Transverse colon (tissue), 4 donors: ENCODE measurements at regions not wholly inside any gene's neighbourhood (a gene's known extent, or its start where the extent isn't known, plus 50 kb on each side); places are given as distances from the start of the nearest gene placed in this dataset.

ENCODE experiments used
- DNase-seq: peaks from one replicate; pipeline ENCODE4 v3.0.0-alpha.2; 2019
- H3K27ac ChIP-seq, 4 donors: fragments of 200-600 bp; sonication (generic); 2 replicates each; pipeline ENCODE4 v1.5.1; 2016 to 2018; ENCODE audit warnings: inconsistent platforms in 4 of 4
- H3K27me3 ChIP-seq: fragments of 200-600 bp; sonication (generic); 2 replicates; pipeline ENCODE4 v1.5.1; 2017; ENCODE audit warnings: inconsistent platforms
- H3K36me3 ChIP-seq, 4 donors: fragments of 200-600 bp; sonication (generic); 2 replicates each; pipeline ENCODE4 v1.5.1; 2017 to 2019; ENCODE audit warnings: inconsistent platforms in 4 of 4
- H3K4me1 ChIP-seq, 4 donors: fragments of 200-600 bp; sonication (generic); 2 replicates each; pipeline ENCODE4 v1.5.1; 2017 to 2020; ENCODE audit warnings: inconsistent platforms in 4 of 4
- H3K4me3 ChIP-seq, 4 donors: fragments of 200-600 bp; sonication (generic); 1 replicate in 1 of 4; 2 replicates in 3 of 4; pipeline versions ENCODE4 v1.5.1 to v1.6.1; 2017 to 2019; ENCODE audit warnings: inconsistent platforms in 4 of 4
- H3K9me3 ChIP-seq, 2 donors: fragments of 200-600 bp; sonication (generic); 2 replicates each; pipeline ENCODE4 v1.5.1; 2017 to 2019; ENCODE audit warnings: inconsistent platforms in 2 of 2
- CTCF ChIP-seq, 5 experiments: fragments of 200-600 bp in 3 of 5; fragments of 450-650 bp in 2 of 5; sonication (generic) in 3 of 5; IDR thresholded peaks; 1 replicate in 2 of 5; 2 replicates in 3 of 5; pipeline ENCODE4 v1.5.1; 2016 to 2017; ENCODE audit warnings: antibody characterized with exemption in 5 of 5, inconsistent platforms in 3 of 5, mild to moderate bottlenecking in 2 of 5, moderate library complexity in 1 of 5
- EP300 ChIP-seq: sonication (generic); formaldehyde crosslinking; IDR thresholded peaks from one replicate; pipeline ENCODE4 v1.6.1; 2017; ENCODE audit warnings: antibody characterized with exemption, low read depth
- POLR2A ChIP-seq: fragments of 450-650 bp; IDR thresholded peaks from one replicate; pipeline ENCODE4 v1.6.1; 2016; ENCODE audit warnings: antibody characterized with exemption, mild to moderate bottlenecking, moderate library complexity
- POLR2AphosphoS5 ChIP-seq, 3 donors: sonication (generic); formaldehyde crosslinking; IDR thresholded peaks; one replicate each; pipeline ENCODE4 v1.6.1; 2016; ENCODE audit warnings: antibody characterized with exemption in 3 of 3
- WGBS, 2 donors: methylation state at CpG; one replicate each; pipeline ENCODE4 v1.1.5; 2018; ENCODE audit warnings: low coverage in 1 of 2; 5-methylcytosine and 5-hydroxymethylcytosine counted together
- in situ Hi-C, 4 donors: fragments of 200-750 bp; cut with MboI; loops; one replicate each; pipeline versions ENCODE4 v1.15.0 to v1.15.1; 2017; ENCODE audit warnings: low sequenced_read_pairs in 3 of 4, low pct_ligation_motif_present in 1 of 4, low pct_unique_long_range_greater_than_20kb in 1 of 4
- intact Hi-C: fragments of 100-400 bp; cut with DNase I; formaldehyde crosslinking; loops from one replicate; pipeline ENCODE4 v1.15.1; 2023; ENCODE audit warnings: low total_unique reads

DNA sequence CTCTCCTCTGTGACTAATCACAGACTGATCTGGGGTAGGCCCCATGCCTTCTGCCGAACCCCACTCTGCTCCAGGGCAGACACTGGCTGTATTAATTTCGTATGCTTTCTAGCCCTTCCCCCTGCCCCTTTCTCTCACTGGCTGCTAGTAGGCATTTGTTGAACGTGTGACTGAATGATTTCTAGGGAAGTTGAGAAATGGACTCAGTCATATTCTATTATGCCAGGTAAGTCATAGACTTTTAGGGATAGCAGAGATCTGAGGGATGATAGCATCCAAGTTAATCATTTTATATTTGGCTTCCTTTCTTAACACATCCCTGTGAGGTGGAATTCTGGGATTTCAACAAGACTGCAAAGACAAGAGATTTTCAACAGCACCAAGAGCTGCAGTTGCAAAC lies 166.4 kb downstream of the FGF9 start:
- in situ Hi-C loops (no loop called here), intact Hi-C loops (loop anchor here (5.0 kb wide), 1 partner anchor 920 kb away; no protein-coding TSS in a partner anchor)
- WGBS, 2 donors = 58 to 61% methylated on average over 2 to 3 of the region's 3 CpGs
- Histone ChIP-seq H3K4me3 (no peak overlapping the region), H3K4me1 (peaks cover 0 to 12% (median 2%) of the 10 kb centered on the region in 4 donors), H3K36me3 (no peaks in the 10 kb centered on the region), H3K27me3 (no peaks in the 10 kb centered on the region), H3K9me3 (no peaks in the 10 kb centered on the region), H3K27ac (no peak overlapping the region)
- no peak for TF ChIP-seq POLR2AphosphoS5 (IDR thresholded peaks at IDR 0.05)
- no peak for TF ChIP-seq CTCF (IDR thresholded peaks at IDR 0.05)
- TF ChIP-seq EP300 = no peak
- TF ChIP-seq POLR2A = no peak
- DNase-seq = no peak

- Histone ChIP-seq H3K36me3 (no peaks in the 10 kb centered on the region), H3K27ac (no peak overlapping the region), H3K27me3 (no peaks in the 10 kb centered on the region), H3K9me3 (no peaks in the 10 kb centered on the region), H3K4me1 (peaks cover 0 to 12% (median 2%) of the 10 kb centered on the region in 4 donors), H3K4me3 (no peak overlapping the region)
- no peak for DNase-seq
- in situ Hi-C loops = no loop called here
- WGBS, 2 donors = 22 to 27% methylated on average over 11 of the region's 11 CpGs
- intact Hi-C loops = loop anchor here (5.0 kb wide), 1 partner anchor 919 kb away; no protein-coding TSS in a partner anchor
- TF ChIP-seq EP300 = no peak
- peak in 2 of 5 experiments; percentile 14 to 24 for TF ChIP-seq CTCF (IDR thresholded peaks at IDR 0.05)
Measured at GRCh38 chr13:21837841-21838551, 167.1 kb downstream of the FGF9 start.

GRCh38 chr13:21846605-21847004 lies 175.7 kb downstream of the FGF9 start:
- intact Hi-C loops = no loop called here
- WGBS, 2 donors = 0 to 77% methylated on average over 1 to 4 of the region's 4 CpGs
- H3K36me3 ChIP-seq = no peaks in the 10 kb centered on the region
- no peaks in the 10 kb centered on the region for H3K4me1 ChIP-seq
- H3K4me3 ChIP-seq = no peak overlapping the region
- H3K27ac ChIP-seq = no peak overlapping the region
- in situ Hi-C loops = no loop called here
- no peak for DNase-seq
- TF ChIP-seq POLR2AphosphoS5 (IDR thresholded peaks at IDR 0.05) = no peak
- no peak for TF ChIP-seq CTCF (IDR thresholded peaks at IDR 0.05)
- no peak for TF ChIP-seq POLR2A
- no peak for TF ChIP-seq EP300
- no peaks in the 10 kb centered on the region for H3K9me3 ChIP-seq
- H3K27me3 ChIP-seq = no peaks in the 10 kb centered on the region

DNA sequence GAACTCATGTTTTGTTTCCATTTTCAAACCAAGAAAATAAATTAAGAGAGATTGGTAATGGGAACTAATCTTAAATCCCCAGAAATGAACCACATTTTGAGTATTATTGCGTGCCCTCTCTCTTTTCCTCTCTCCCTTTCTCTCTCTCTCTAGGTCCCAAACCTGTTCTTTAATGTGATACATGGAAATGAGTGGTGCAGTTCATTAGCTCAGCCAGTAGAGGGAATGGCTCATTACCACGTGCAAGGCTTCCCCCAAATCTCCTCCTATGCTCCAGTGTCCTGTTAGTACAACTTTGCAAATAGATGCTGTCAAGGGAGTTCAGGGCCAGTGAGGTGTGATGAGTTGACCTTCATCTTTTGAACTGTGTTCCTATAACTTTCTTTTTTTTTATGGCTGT lies 178.4 kb downstream of the FGF9 start:
- no peak overlapping the region for H3K27ac ChIP-seq
- DNase-seq = no peak
- no peak for TF ChIP-seq POLR2AphosphoS5 (IDR thresholded peaks at IDR 0.05)
- peak; percentile 52 to 77 (median 60) for TF ChIP-seq CTCF (IDR thresholded peaks at IDR 0.05)
- no peak for TF ChIP-seq EP300
- TF ChIP-seq POLR2A = no peak
- H3K27me3 ChIP-seq = no peaks in the 10 kb centered on the region
- in situ Hi-C loops = no loop called here
- H3K4me1 ChIP-seq = no peaks in the 10 kb centered on the region
- H3K9me3 ChIP-seq = no peaks in the 10 kb centered on the region
- 29 to 33% methylated on average over 2 of the region's 2 CpGs for WGBS, 2 donors
- intact Hi-C loops = no loop called here
- H3K4me3 ChIP-seq = no peak overlapping the region
- H3K36me3 ChIP-seq = no peaks in the 10 kb centered on the region
